Tibial nerve (tissue), 4 donors: ENCODE measurements at regions not wholly inside any gene's neighbourhood (a gene's known extent, or its start where the extent isn't known, plus 50 kb on each side); places are given as distances from the start of the nearest gene placed in this dataset.

Experiments used
- EP300 ChIP-seq, 2 donors: sonication (generic); formaldehyde crosslinking; IDR thresholded peaks; one replicate each; pipeline ENCODE4 v1.6.1; 2017; ENCODE audit warnings: antibody characterized with exemption in 2 of 2, mild to moderate bottlenecking in 1 of 2
- POLR2A ChIP-seq, 2 donors: fragments of 450-650 bp; IDR thresholded peaks; one replicate each; pipeline ENCODE4 v1.6.1; 2017; ENCODE audit warnings: antibody characterized with exemption in 2 of 2, mild to moderate bottlenecking in 2 of 2, moderate library complexity in 2 of 2
- TF ChIP-seq, protein P1 (sequence below), 5 experiments: fragments of 200-600 bp in 3 of 5; fragments of 450-650 bp in 2 of 5; sonication (generic) in 3 of 5; IDR thresholded peaks; one replicate each; pipeline ENCODE4 v1.5.1; 2016 to 2019; ENCODE audit warnings: antibody characterized with exemption in 5 of 5, mild to moderate bottlenecking in 3 of 5, moderate library complexity in 2 of 5

DNA sequence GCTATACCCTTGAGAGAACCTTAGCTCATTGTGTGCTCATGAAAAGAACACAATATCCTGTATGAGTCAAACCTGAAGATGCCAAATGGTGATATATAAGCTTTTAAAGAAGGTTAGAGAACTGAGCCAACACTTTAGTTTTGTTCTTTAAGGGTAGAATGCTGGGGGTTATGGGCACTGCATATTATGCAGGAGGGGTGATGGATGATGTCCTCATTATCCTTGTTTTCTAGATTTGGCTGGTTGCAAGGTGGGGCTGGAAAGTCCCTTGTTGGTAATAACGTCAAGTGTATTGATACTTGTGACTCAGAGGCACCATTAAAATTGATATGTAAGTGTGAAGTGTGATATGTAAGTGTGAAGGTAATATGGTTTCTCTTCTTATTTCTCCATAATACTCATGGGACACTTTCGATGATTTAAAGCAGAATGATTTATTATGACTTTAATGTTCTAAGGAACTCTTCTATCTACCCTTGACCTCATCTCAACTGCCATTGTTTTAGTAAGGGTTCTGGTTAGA, 113.7 kb upstream of the DTNBP1 start:
- TF ChIP-seq POLR2A (IDR thresholded peaks at IDR 0.05) (no peak), EP300 (IDR thresholded peaks at IDR 0.05) (no peak)
- TF ChIP-seq, protein P1, sequence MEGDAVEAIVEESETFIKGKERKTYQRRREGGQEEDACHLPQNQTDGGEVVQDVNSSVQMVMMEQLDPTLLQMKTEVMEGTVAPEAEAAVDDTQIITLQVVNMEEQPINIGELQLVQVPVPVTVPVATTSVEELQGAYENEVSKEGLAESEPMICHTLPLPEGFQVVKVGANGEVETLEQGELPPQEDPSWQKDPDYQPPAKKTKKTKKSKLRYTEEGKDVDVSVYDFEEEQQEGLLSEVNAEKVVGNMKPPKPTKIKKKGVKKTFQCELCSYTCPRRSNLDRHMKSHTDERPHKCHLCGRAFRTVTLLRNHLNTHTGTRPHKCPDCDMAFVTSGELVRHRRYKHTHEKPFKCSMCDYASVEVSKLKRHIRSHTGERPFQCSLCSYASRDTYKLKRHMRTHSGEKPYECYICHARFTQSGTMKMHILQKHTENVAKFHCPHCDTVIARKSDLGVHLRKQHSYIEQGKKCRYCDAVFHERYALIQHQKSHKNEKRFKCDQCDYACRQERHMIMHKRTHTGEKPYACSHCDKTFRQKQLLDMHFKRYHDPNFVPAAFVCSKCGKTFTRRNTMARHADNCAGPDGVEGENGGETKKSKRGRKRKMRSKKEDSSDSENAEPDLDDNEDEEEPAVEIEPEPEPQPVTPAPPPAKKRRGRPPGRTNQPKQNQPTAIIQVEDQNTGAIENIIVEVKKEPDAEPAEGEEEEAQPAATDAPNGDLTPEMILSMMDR (IDR thresholded peaks at IDR 0.05), result no peak
